ENCODE measurements at regions not wholly inside any gene's neighbourhood (a gene's known extent, or its start where the extent isn't known, plus 50 kb on each side); places are given as distances from the start of the nearest gene placed in this dataset.

DNA sequence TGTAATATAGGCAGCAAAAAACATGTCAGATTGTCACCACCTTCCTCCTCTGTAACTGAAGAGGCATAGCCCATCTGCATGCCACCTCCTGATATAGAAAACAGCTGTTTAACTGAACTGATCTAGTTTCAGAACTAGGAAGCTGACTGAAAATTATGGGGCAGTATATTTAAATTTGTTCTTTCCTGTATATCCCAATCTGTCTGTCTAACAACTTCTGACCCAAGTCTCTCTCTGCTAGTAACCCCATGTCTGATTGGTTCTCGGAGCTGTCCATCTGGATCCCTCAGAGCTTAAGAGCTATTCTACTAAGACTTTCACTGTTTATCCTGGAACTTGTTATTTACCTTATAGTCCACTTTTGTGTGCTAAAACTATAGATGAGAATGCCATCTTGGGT lies 68.2 kb upstream of the SLC35G4 start:
- Histone ChIP-seq H3K9me3 (no peaks in the 10 kb centered on the region), H3K36me3 (no peaks in the 10 kb centered on the region), H3K4me3 (no peak overlapping the region), H3K4me1 (ENCODE audit: insufficient read depth) (no peaks in the 10 kb centered on the region), H3K27ac (no peak overlapping the region), H3K27me3 (no peaks in the 10 kb centered on the region)
- DNase-seq, result no peak
- TF ChIP-seq, protein P1, sequence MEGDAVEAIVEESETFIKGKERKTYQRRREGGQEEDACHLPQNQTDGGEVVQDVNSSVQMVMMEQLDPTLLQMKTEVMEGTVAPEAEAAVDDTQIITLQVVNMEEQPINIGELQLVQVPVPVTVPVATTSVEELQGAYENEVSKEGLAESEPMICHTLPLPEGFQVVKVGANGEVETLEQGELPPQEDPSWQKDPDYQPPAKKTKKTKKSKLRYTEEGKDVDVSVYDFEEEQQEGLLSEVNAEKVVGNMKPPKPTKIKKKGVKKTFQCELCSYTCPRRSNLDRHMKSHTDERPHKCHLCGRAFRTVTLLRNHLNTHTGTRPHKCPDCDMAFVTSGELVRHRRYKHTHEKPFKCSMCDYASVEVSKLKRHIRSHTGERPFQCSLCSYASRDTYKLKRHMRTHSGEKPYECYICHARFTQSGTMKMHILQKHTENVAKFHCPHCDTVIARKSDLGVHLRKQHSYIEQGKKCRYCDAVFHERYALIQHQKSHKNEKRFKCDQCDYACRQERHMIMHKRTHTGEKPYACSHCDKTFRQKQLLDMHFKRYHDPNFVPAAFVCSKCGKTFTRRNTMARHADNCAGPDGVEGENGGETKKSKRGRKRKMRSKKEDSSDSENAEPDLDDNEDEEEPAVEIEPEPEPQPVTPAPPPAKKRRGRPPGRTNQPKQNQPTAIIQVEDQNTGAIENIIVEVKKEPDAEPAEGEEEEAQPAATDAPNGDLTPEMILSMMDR (IDR thresholded peaks at IDR 0.05), result no peak
- no peak for TF ChIP-seq POLR2A (IDR thresholded peaks at IDR 0.05)
- TF ChIP-seq EP300 (IDR thresholded peaks at IDR 0.05), result no peak
- intact Hi-C loops (cut with DNase I), result no loop called here
- WGBS, 3 donors, result 91 to 95% (median 93%) methylated on average over 1 of the region's 1 CpG

DNA sequence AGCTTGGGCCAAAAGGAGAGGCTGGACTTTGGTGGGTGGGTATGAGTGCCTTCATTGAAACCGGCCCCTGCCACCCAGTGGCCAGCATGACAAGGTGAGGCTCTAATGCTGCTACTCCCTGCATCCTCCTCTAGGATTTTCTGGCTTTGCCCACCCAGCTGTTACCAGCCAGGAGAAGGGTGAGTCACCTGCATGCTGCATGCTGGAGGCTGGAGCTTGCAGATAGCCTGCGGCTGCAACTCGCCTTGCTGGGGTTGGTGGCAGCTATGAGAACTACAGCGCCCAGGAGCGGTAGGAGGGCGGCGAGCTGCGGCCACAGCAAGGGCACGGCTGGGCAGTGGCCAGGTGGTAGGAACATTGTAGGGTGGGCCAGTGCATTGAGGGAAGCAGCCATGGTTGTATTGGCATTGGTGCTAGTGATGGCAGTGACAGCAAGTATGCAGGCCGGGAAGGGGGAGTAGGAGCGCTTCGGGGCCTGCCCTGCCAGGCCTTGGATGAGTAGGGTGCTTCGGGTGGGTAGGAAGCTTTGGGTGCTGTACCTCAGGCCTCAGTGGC lies 75.4 kb upstream of the SLC35G4 start:
- H3K27ac ChIP-seq, result no peak overlapping the region
- no peaks in the 10 kb centered on the region for H3K36me3 ChIP-seq
- TF ChIP-seq POLR2A (IDR thresholded peaks at IDR 0.05) (no peak), EP300 (IDR thresholded peaks at IDR 0.05) (no peak)
- TF ChIP-seq, protein P1 (IDR thresholded peaks at IDR 0.05), result no peak
- no peaks in the 10 kb centered on the region for H3K27me3 ChIP-seq
- no peak overlapping the region for H3K4me3 ChIP-seq
- intact Hi-C loops (cut with DNase I), result loop anchor here in 2 of 4 donors (2.0 kb wide), 2 partner anchors 31 to 45 kb away; no protein-coding TSS in a partner anchor
- no peak for DNase-seq
- WGBS, 3 donors, result 89 to 95% (median 95%) methylated on average over 12 to 13 of the region's 13 CpGs
- H3K4me1 ChIP-seq (ENCODE audit: insufficient read depth), result no peaks in the 10 kb centered on the region
- H3K9me3 ChIP-seq, result no peaks in the 10 kb centered on the region

GRCh38 chr18:11533513-11533890 lies 75.9 kb upstream of the SLC35G4 start:
- no peak for DNase-seq
- H3K27me3 ChIP-seq, result no peaks in the 10 kb centered on the region
- no peak overlapping the region for H3K4me3 ChIP-seq
- 89 to 96% (median 92%) methylated on average over 13 of the region's 13 CpGs for WGBS, 3 donors
- no peaks in the 10 kb centered on the region for H3K36me3 ChIP-seq
- intact Hi-C loops (cut with DNase I), result no loop called here
- TF ChIP-seq, protein P1 (IDR thresholded peaks at IDR 0.05), result no peak
- TF ChIP-seq POLR2A (IDR thresholded peaks at IDR 0.05), result no peak
- no peaks in the 10 kb centered on the region for H3K9me3 ChIP-seq
- no peak overlapping the region for H3K27ac ChIP-seq
- H3K4me1 ChIP-seq (ENCODE audit: insufficient read depth), result no peaks in the 10 kb centered on the region

DNA sequence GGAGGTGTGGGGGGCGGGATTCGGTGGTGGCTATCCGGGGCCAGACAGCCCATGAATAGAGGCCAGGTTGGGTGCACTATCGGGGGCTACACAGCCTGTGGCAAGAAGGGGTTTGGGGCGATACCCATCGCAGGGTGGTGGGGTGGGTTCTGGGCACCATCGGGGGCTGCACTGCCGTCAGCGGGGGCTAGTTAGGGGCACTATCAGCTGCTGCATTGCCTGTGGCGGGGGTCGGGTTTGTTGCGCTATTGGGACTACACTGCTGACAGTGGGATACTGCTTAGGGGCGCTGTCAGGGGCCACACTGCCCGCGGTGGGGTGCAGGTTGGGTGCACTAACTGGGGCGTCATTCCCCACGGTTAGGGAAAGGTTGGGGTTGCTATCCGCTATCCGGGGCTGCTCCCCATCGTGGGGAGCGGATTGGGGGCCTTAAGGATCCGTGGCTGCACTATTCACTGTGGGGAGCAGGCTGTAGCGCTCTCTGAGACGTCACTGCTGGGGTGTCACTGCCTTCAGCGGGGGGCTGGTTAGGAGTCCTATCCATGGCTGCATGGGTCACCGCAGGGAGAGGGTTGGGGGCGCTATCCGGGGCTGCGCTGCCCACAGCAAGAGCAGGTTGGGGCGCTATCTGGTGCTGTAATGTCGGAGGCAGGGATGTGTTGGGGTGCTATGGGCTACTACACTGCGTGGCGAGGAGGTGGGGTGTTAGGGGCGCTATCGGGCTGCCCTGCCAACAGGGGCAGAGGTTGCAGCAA lies 76.5 kb upstream of the SLC35G4 start:
- no peaks in the 10 kb centered on the region for H3K27me3 ChIP-seq
- H3K4me3 ChIP-seq, result no peak overlapping the region
- TF ChIP-seq, protein P1 (IDR thresholded peaks at IDR 0.05), result no peak
- no peak for TF ChIP-seq POLR2A (IDR thresholded peaks at IDR 0.05)
- no peak for TF ChIP-seq EP300 (IDR thresholded peaks at IDR 0.05)
- no peak overlapping the region for H3K27ac ChIP-seq
- DNase-seq, result no peak
- no peaks in the 10 kb centered on the region for H3K36me3 ChIP-seq
- no peaks in the 10 kb centered on the region for H3K4me1 ChIP-seq (ENCODE audit: insufficient read depth)
- intact Hi-C loops (cut with DNase I), result no loop called here
- 94 to 96% (median 95%) methylated on average over 32 to 35 of the region's 35 CpGs for WGBS, 3 donors
- H3K9me3 ChIP-seq, result no peaks in the 10 kb centered on the region

All from ovary (tissue), 7 donors.